OCI-LY7 (cell line): ENCODE measurements at regions not wholly inside any gene's neighbourhood (a gene's known extent, or its start where the extent isn't known, plus 50 kb on each side); places are given as distances from the start of the nearest gene placed in this dataset.

ENCODE experiments used
- CTCF ChIP-seq: fragments of 200-600 bp; sonication (generic); conservative IDR thresholded peaks from 2 replicates; pipeline ENCODE4 v1.5.1; 2014; ENCODE audit warnings: mild to moderate bottlenecking, antibody characterized with exemption, low read length, moderate library complexity, mixed read lengths
- EZH2phosphoT487 ChIP-seq: fragments of 200-600 bp; sonication (generic); IDR thresholded peaks from 2 replicates; pipeline ENCODE4 v1.6.1; 2018; ENCODE audit warnings: low read depth, borderline replicate concordance, mild to moderate bottlenecking, mixed run types, antibody characterized with exemption, low read length, moderate library complexity, mixed read lengths

GRCh38 chr13:70380809-70381208 is 272.6 kb upstream of the KLHL1 start:
- TF ChIP-seq CTCF (no peak), EZH2phosphoT487 (no peak)
